Muscle of back (tissue), 3 donors: ENCODE measurements at regions not wholly inside any gene's neighbourhood (a gene's known extent, or its start where the extent isn't known, plus 50 kb on each side); places are given as distances from the start of the nearest gene placed in this dataset.
"Not testable (repeated sequence)": the region's sequence is repeated elsewhere in the genome, so short reads cannot be mapped to it uniquely, and the experiment has no call there.

Experiments
- DNase-seq, 3 donors: peaks; one replicate each; pipeline versions ENCODE4 v3.0.0 to v3.0.0-alpha.2; 2013

DNA sequence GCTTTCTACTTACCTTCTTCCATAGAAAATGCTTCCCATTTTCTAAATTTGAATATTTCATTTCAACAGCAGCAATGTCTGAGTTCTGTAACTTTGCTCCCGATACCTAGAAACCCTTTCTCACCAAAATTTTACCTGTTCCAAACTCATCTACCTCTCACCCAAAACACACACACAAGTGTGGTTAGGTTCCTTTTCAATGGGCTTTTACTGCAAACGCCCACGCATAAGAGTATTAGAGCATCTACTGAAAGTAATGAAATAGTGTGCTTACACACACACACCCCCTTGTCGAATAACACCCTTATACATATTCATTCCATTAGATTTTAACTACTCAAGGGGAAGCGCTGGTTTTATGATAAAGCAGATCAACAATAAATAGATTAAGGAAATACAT is 610.3 kb upstream of the AADAT start:
- DNase-seq, result no peak

DNA sequence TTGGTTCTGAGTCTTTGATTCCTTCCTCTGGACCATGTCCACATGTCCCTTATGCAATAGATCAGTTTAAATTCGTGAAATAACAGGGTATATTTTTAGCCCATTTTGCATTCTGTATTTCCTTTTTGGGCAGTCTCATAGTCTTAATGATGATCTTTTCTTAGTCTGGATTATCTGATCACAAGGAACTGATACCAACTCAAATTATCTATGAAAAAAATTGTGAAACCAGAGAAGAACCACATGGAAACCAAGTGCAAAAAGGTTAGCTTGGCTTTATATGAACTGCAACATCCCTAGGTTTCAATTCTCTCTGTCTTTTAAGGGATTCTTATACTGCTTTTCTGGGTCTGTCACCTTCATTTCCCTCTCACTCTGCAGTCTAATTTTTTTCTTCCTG is 608.6 kb upstream of the AADAT start:
- no peak for DNase-seq

DNA sequence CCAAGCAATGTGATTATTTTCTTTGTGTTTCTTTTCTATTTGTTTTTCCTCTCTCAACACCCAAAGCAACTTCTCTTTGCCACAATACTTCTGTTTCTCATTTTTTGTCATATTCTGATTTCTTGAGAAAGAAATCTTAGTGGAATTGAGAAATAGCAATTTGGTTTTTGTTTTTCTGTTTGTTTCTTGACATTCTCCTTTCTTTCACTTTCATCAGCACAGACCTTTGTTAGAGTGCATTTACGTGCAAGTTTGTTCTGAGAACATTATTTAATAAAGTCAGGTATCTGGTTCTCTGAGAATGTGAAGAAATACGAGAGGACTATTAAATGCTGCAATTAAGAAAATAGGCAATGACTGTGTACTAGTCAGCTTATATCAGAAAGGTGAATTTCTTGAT is 608.1 kb upstream of the AADAT start:
- no peak for DNase-seq

- no peak for DNase-seq
Measured at GRCh38 chr4:170697045-170697444, 607.3 kb upstream of the AADAT start.

- peak in 2 of 3 donors; percentile 9 to 10 for DNase-seq
Measured at GRCh38 chr4:170691168-170691567, 601.4 kb upstream of the AADAT start.

DNA sequence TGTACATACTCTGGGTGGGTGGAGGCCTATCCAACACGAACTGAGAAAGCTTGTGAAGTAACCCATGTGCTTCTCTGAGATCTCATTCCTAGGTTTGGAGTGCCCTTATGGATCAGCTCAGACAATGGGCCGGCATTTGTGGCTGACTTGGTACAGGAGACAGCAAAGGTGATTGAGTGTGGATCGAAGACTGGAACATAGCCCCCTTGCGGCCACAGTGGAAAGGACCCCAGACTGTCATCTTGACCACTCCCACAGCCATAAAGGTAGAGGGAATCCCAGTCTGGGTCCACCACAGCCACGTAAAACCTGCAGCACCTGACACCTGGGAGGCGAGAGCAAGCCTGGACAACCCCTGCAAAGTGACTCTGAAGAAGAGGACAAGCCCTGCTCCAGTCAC is 598.0 kb upstream of the AADAT start:
- no peak for DNase-seq

DNA sequence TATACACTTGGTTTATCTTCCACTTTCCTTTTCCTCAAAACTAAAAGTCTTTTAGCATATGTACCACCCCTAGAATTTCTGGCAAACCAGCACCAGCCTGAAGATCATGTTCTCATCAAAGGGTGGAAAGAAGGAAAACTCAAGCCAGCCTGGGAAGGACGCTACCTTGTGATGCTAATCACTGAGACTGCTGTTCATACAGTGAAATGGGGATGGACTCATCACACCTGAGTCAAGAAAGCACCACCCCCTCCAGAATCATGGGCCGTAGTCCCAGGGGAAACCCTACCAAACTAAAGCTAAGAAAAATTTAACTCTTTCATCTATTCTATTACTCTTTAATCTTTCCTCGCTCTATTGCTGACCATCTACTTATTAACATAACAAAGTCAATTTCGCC is 595.9 kb upstream of the AADAT start:
- not testable (repeated sequence) for DNase-seq

GRCh38 chr4:170682558-170683294 is 593.0 kb upstream of the AADAT start:
- no peak for DNase-seq

- DNase-seq, result not testable (repeated sequence)
Measured at GRCh38 chr4:170682087-170682486, 592.3 kb upstream of the AADAT start.

- peak in 1 of 3 donors; percentile 5 for DNase-seq
Measured at GRCh38 chr4:170675568-170676262, 586.0 kb upstream of the AADAT start.

DNA sequence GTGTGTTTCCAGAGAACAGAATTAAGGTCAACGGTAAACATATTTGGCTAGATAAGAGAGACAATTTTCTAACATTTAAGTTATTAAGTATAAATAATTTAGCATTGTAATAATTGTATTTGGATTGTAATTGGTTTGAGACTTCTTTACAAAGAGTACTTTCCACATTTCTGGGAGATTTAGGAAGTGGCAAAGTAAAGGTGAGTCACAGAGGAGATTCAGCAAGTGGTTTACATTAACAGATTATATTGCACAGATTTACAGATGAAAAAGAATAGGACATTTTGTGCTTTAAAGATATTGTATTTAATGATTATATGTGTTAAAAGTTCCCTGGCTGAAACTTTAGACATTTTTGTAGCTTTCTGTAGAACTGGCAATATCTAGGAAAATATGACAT is 584.4 kb upstream of the AADAT start:
- DNase-seq, result no peak

DNA sequence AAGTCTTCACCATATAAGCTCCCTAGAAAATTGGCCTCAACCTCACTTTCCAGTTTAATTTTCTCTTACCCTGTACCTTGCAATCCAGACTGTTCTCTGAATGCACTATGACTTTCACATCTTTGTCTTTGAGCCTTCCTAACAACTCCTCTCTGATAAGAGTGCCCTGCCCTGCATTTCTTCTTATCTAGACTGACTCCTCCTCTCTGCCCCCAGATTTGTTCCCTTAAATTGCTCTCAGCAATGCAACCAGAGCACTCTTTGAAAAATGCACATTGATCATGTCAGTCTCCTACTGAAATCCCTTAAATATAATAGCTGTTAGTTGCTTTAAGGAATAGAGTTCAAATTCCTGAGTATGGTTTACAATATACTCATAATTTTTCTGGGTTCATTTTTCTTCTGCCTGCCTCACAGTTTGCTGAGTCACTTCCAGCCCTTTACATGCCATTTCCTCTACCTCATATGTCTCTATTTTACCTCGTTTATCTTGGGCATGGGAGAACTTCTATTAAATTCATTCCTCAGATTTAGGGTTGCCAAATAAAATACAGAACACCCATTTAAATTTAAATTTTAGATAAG is 582.7 kb upstream of the AADAT start:
- DNase-seq, result peak in 1 of 3 donors; percentile 42

DNA sequence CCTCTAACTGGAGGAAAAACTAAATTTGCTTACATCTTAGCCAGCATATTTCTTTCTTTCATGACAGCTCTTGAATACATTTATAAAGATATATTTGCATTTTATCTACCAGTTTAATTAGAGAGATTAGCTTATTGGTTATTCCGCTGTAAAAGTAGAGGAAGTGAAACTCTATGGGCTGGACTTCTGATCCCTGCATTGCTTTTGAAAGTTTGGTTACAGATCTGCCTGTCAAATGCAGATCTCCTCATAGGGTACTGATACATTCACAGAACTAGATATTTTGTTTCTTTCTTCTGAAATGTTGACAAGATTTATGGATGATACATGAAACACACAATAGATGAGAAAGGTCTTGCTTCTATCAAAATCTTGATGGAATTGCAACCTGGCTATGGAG is 581.4 kb upstream of the AADAT start:
- no peak for DNase-seq

DNA sequence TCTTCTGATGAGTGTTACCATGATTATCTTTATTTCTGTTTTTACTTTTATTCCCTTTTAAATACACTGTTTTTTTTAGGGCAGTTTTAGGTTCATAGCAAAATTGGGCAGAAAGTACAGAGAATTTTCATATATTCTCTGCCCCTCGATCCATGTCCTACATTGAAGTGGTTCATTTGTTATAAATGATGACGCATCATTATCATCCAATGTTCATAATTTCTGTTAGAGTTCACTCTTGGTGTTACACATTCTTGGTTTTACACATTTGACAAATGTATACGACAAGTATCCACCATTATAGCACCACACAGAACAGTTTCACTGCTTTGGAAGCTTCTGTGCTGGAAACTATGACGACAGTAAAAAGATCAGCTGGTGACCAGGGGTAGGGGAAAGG is 578.1 kb upstream of the AADAT start:
- no peak for DNase-seq

GRCh38 chr4:170666909-170667308 is 577.2 kb upstream of the AADAT start:
- no peak for DNase-seq

- DNase-seq, result no peak
Measured at GRCh38 chr4:170662250-170662649, 572.5 kb upstream of the AADAT start.

DNA sequence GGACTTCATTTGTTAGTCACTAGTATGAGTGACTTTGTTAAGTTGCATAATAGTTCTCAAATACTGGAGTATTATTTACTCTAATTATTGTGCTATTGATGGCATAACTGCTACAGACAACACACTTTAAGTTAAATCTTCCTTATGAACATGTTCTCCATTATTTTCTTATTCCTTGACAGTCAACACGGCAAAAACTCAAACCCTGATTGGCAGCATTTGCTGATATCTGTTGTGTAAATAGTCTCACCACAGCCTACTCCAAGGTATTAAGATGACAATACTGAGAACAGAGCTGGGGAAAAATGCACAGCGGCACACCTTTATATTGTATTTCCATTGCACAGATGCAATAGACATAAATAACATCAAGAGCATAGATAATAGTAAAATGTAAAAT is 568.0 kb upstream of the AADAT start:
- no peak for DNase-seq

DNA sequence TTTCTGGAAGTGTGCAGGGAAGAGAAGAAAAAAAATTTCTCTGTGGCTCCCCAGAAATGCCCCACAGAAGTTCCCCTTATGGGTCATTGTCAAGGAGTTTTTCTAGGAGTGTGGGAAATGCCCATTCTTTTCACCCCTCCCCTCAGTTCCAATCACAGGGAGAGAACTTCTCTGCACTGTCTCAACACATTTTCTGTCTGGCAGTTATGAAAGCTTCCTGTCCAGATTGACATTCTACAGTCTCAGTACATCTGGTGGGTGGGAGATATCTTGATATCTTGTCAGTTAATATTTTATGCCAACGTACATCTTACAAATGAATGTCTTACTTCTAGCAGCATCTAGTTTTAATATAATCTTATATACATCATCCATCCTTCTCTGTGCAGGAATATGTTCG is 566.8 kb upstream of the AADAT start:
- DNase-seq, result no peak

GRCh38 chr4:170652571-170652970 is 562.8 kb upstream of the AADAT start:
- DNase-seq, result no peak

GRCh38 chr4:170651786-170652185 is 562.0 kb upstream of the AADAT start:
- peak in 1 of 3 donors; percentile 15 for DNase-seq

GRCh38 chr4:170627418-170627817 is 537.7 kb upstream of the AADAT start:
- no peak for DNase-seq

- no peak for DNase-seq
Measured at GRCh38 chr4:170623899-170624298, 534.1 kb upstream of the AADAT start.

- no peak for DNase-seq
Measured at GRCh38 chr4:170610434-170610833, 520.7 kb upstream of the AADAT start.
